Left hindlimb (tissue), 1 donor: ENCODE measurements at regions not wholly inside any gene's neighbourhood (a gene's known extent, or its start where the extent isn't known, plus 50 kb on each side); places are given as distances from the start of the nearest gene placed in this dataset.
A peak's percentile ranks its signal among the peaks of the same experiment; 100 is the strongest.

Experiments used
- DNase-seq: peaks from one replicate; pipeline ENCODE4 v3.0.0-alpha.2; 2018

DNA sequence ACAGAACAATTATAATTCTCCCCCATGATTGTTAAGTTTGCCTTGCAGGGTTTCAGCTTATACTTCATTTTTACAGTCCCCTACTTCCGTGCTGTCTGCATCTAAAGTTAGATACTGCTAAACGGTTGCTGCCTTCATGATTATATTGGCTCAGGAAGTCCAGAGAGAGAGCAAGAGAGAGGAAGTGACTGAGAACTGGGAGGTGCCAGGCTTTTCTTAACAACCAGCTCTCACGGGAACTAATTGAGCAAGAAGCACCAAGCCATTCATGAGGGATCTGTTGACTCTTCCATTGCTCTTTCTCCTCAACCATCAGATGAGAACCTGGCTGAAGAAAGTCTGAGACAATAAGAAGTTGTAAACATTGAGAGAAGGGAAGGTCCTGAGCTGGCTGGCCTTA, 125.5 kb upstream of the SIX2 start:
- no peak for DNase-seq

DNA sequence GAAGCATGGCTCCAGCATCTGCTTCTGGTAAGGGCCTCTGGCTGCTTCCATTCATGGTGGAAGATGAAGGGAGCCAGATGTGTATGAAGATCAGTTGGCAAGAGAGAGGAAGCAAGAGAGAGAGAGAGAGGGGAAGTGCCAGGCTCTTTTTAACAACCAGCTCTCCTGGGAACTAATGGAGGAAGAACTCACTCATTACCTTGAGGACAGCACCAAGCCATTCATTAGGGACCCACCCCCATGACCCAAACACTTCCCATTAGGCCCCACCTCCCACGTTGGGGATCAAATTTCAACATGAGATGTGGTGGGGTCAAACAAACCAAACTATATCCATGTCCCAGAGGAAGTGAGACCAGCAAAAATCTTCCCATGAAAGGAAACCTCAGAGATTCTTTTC, 124.8 kb upstream of the SIX2 start:
- no peak for DNase-seq

DNA sequence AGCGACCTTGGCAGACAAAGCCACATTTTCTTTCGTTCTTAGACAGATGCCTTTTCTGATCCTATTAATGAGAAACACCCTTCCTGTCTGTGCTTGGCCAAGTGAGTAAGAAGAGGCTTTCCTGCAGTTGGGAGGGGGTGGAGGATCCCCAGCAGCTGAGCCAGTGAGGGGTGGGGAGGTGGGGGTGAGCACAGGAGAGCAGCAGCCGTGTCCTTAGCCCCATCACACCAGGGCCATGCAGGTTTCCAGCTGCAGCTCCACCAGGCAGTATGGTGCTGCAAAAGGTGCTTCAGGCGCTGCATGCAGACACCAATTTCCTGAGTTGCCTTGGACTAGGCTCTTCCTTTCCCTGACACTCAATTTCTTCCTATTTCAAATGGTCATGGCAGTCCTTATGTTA, 123.3 kb upstream of the SIX2 start:
- no peak for DNase-seq

DNA sequence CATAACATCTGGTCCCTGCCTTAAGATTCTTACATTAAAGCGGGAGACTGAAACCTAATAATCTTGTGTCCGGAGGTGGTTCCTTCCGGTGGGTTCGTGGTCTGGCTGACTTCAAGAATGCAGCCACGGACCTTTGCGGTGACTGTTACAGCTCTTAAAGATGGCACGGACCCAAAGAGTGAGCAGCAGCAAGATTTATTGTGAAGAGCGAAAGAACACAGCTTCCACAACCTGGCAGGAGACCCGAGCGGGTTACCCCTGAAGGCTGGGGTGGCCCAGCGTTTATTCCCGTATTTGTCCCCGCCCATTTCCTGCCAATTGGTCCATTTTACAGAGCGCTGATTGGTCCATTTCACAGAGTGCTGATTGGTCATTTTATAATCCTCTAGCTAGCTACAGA, 122.3 kb upstream of the SIX2 start:
- no peak for DNase-seq

DNA sequence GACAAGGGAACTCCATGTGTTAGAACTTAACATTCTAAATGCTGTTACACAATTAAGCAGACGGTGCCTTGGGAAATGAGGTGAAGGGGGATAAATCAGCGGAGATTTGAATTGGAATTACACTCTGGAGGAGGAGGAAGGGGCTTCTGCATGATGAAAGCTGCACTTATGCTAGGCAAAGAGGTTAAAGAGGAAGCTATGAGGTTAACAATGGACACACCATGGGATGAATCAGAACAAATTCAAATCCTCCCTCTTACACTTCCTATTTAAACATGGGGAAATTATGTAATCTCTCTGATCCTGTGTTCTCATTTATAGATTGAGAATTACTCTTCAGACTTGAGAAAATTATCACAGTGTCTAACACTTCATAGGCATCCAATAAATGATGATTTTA, 121.5 kb upstream of the SIX2 start:
- no peak for DNase-seq

DNA sequence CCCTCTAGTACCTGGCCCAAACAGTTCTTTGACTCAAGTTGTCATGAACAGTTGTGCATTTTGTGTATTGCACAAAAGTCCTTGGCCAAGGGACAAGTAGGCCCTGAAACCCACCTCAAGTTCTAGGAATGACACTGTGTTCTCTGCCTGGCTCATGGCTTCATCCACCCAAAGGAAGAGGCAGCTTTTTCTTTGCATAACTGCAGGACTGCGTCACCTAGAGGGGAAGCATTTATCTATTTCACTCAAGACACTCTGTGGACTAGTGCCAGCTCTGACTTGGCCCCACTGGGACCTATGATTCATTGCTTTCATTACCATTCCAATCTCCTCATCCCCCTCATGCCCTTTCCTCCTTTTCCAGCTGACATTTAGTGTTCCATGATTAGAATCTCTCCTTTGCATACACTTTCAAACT, 119.3 kb upstream of the SIX2 start:
- no peak for DNase-seq

DNA sequence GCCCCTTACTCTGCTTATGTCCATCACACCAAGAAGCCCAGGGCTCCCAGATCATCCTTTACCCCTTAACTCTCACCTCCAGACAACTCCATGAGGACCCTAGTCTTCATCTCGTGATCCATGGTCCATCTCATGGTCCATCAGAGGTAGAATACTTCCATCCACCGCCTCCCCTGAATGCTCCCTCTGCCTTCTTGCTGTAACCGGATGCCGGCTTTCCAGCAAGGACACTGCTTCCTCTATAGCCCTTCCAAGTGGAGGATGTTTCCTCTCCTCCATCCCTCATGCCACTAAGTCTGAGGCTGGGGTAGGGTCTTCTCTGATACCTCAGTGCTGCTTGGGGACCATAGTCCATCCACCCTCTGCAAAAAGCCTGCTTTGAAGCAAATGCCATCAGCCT, 118.6 kb upstream of the SIX2 start:
- no peak for DNase-seq

DNA sequence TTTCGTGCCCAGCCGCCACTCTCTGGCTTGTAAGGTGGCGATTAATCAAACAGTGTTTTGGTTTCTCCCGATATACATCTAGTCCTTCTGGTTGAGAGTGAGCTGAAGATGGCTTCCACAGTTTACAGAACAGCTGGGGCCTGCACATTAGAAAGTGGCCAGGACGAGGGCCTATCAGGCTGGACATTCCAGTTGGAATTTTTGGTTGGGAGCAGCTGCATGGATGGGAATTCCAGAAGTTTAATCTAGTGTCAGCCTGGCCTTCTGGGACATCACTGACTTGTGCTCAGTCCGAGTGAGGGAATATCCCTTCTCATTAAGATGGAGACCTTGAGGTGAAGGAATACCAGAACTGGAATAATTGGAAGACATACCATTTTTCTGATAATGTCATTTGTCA, 118.1 kb upstream of the SIX2 start:
- no peak for DNase-seq

DNA sequence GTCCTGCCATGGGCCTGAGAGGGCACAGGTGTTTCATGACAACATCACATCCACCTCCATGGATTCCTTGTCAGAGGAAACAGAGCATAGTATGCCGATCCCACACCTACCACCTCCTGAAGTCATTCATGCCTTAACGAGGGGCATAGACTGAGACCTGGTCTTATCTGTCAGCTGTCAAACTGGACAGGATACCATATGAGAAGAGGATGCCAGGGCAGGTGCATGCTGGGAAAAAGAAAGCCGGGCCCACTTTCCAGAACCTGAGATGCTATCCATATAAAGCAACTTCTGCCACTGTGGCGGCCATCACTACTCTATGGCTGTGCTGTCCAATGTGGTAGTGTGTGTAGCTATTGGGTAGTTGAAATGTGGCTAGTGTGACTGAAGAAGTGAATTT, 116.0 kb upstream of the SIX2 start:
- no peak for DNase-seq

DNA sequence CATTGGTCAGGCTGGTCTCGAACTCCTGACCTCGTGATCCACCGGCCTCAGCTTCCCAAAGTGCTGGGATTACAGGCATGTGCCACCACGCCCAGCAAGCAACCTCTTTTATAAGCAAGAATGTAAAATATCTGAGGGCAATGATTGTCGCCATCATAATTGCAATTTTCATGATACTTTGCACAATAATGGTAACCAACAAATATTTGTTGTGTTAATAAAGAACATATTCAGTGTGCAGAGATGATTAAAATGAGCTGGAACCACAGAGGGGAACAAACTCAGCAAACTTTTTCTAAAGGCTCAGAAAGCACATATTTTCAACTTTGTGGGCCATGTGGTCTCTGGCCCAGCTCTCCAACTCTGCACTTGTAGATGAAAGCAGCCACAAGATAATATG, 115.2 kb upstream of the SIX2 start:
- DNase-seq, result no peak

DNA sequence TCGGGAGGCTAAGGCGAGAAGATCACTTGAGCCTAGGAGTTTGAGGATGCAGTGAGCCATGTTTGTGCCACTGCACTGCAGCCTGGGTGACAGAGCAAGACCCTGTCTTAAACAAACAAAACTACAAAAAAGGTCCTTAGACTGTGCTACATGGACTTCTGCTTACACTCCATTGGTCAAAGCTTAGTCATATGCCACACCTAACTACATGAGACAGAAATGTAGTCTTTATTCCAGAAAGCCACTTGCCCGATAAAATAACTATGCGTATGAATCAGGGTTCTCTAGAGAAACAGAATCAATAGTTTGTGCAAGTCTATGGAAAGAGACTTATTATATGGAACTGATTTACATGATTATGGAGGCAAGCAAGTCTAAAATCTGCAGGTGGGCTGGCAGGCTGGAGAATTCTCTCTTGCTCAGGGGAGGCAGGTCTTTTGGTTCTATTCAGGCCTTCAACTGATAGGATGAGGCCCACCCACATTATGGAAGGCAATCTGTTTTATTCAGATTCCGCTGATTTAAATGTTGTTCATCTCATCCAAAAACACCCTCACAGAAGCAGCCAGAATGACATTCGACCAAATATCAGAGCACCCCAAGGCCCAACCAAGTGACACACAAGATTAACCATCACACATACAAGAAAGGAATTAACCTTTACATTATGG, 114.4 kb upstream of the SIX2 start:
- no peak for DNase-seq

DNA sequence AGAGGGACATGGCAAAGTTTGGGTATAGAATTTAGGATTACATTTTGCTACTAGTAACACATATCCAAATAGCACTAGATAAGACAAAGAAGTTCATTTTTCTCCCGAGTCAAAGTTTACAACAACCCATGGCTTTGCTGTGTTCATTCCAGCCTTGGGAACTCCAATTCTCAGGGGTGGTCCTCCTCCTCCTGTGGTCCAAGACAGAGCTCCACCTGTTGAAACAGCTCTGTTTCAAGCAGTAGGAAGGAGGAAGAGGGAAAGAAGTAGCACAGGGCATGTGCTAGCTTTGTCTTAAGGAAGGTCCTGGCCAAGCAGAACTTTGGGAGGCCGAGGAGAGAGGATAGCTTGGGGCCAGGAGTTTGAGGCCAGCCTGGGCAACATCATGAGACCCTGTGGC, 113.8 kb upstream of the SIX2 start:
- no peak for DNase-seq

DNA sequence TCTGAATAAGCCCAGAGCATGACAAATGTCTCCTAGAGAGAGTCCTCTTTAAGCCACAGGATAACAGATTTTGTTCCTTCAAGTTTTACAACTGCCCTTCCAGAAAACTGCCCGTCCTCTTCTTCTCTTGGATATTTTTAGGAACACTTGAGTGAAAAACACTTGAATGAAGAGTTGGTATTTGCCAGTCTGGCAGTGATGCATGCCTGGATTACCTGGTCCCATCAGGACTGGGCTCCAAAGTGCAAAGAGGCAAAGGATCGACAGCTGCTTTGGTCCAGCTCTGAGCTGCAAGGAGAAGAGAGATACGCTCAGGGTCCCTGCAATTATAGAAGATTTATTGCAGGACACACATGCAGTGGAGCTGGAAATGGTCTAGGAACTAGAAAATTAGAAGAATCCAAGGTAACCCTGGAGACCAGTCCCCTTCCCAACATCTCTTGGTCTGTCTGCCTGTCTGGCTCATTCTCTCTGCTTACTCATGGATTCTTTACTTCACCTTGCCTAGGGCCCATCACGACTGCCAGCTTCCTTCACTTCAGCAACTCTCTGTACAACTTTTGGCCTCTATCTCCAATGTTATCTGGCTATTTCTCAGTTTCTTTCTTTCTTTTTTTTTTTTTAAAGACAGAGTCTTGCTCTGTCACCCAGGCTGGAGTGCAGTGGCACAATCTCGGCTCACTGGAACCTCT, 112.1 kb upstream of the SIX2 start:
- no peak for DNase-seq

DNA sequence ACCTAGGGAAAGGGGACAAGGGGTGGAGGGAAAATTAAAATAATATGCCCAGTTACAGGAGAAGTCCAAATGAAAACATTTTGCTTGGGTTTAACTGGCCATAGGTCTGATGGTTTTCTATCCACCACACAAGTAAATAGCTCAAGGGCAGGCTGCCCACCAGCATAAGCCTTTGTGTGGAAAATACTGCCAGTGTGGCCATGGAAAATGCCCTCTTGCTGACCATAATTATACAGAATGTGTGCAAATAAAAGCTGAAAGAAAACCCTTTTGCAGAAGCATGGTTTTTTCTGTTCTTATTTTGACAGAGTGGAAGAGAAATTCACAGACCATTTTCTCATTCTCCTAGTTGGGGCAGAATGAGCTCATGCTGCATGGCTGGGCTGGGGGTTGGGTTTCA, 111.3 kb upstream of the SIX2 start:
- peak; percentile 51 for DNase-seq

DNA sequence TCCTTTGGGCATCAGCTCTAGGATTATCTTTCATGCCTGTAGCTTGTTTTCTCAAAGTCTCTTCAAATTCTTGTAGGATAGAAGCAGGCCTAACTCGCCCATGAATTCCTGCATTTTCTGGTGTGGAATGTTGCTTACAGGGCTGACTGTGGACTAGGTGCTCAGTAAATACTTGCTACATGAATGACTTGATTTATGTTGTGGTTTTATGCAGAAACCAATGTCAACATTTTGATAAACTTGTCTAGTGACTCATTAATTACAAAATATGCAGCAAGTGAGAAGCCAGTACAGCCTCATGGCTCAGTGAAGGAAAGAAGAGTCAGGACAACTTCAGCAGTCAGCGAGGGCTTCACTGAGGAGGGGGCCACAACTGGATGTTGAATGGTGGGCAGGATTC, 110.6 kb upstream of the SIX2 start:
- no peak for DNase-seq

DNA sequence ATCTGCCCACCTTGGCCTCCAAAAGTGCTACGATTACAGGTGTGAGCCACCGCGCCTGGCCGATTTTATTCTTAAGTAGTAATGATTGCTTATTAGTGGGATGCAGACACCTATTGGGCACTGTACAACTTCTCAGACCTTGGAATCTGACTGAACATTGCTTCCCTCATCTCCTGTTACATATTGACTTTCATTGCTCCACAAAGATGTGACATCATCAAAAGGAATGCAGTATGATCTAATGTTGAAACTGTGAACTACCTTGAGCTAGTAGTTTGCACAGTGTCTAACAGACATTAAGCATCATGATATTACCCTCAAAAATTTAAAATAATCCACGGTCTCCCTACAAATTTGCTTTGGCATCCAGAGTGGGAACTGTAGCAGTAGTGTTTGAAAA, 109.8 kb upstream of the SIX2 start:
- DNase-seq, result no peak

DNA sequence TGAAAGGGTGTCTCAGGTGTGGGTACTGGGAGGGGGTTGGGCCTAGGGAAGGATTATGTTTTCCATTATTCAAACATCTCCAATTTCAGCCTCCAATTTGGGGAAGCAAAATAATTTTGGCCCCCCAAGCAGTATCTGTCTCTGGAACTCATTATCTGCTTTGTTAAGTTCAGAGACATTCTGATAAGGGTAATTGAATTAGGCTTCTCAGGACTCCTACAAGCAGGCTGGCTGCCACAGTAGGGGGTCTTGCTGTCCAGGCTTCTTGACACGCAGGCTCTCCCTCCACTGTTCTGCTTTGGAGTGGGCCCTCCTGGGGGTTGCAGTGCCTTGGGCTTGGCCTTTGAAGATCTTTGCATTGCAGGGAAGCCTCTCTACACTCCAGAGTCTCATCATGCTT, 108.1 kb upstream of the SIX2 start:
- DNase-seq, result no peak

DNA sequence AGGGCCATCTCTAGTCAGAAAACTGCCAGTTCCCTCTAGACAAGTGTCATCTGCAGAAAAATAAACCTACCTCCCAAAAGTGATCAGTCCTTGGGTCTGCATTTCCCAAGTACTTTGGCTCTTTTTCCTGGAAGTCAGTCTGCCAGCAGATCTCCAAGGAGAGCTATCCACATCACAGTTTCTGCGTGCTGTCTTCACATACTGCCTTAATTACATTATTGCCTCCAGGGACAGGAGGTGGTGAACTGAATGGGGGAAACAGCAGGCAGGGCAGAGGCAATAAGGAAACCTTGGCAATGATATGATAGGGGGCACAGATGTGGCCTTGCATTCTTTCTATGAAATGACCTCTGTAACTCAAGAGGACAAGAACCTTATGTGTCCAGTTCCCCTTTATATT, 105.9 kb upstream of the SIX2 start:
- DNase-seq, result no peak

DNA sequence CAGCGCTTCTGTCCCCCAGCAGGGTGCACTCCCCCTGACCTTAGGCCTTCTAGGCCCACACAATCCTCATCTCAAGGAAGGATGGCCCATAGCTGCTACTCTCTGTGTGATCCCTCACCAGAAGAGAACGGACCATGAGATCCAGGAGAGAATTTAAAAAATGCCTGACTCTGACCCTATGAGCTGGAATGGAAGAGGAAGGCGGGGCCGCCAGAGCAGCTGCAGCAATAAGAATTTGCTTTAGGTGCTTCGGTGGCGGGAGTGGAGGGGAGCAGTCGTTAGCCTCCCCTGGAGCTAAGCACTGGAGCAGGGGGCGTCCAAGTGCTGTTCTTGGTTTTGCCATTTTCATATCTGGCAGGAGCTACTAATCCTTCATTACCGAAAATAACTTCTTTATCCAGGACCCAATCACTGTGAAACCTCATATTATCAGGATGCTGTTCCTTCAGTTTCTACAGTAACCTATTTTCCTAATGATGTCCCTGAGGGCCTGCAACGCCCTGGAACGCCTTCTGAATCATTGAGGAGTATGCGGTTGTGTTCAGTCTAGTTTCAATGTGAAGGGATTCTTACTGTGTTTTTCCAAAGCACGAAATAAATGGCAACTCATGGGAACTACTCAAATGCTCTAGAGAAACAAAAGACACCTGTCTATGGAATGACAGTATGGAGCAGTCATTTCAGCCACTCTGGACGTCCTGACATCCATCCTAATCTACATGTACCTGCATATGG, 105.1 kb upstream of the SIX2 start:
- no peak for DNase-seq

DNA sequence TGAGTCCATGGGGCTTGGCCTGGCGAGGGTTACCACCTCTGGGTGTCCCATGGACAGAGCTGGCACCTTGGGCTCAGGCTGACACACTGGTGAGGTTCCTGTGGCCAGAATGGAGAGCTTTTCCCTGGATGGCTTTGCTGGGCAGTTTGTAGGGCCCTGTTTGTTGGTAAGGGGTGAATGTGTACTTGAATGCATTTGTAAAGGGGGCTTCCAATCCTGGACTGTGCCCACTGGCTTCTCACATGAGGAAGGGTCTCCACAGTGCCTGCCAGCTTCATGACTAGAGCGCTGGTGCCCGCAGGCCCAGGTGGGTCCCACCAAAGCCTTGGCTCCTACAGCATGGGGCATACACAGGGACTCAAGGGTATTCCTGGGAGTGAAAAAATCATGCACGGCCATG, 103.5 kb upstream of the SIX2 start:
- DNase-seq, result no peak

DNA sequence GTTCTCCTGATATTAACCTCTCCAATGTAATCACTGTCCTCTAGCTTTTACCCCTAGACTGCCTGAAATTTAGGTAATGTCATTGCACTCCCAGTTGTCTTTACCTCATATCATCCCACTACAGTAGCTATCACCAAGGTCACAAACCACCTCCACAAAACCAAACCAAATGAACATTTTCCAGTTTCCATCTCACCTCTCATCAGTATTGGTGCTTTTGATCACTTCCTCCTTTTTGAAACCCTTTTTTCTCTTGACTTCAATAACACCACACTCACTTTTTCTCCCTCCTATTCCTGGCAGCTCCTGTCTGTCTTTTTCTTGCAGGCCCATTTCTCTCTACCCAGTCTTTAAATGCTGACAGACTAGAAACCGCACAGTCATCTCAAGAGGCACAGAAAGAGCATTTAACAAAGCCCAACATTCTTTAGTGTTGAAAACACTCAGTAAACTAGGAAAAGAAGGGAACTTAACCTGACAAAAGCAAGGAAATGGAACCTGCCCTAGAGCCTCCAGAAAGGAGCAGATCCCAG, 95.9 kb upstream of the SIX2 start:
- DNase-seq, result no peak

DNA sequence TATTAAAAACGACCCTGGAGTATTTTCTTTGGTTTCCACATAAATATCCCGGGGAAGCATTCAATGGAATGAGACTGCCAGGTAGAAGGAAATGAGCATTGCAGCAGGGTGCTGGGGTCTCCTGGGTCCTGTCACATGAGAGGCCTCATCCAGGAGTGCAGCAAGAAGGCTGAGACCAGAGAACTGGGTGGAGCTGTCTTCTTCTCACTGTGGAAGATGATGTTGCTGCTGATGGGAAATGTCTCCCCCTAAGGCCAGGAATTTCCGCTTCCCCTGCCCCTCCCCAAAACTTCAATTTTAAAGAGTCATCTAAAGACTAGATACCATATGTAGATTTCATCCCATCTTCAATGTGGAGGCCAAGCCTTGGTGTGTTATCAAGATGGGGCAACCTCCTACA, 95.2 kb upstream of the SIX2 start:
- no peak for DNase-seq

DNA sequence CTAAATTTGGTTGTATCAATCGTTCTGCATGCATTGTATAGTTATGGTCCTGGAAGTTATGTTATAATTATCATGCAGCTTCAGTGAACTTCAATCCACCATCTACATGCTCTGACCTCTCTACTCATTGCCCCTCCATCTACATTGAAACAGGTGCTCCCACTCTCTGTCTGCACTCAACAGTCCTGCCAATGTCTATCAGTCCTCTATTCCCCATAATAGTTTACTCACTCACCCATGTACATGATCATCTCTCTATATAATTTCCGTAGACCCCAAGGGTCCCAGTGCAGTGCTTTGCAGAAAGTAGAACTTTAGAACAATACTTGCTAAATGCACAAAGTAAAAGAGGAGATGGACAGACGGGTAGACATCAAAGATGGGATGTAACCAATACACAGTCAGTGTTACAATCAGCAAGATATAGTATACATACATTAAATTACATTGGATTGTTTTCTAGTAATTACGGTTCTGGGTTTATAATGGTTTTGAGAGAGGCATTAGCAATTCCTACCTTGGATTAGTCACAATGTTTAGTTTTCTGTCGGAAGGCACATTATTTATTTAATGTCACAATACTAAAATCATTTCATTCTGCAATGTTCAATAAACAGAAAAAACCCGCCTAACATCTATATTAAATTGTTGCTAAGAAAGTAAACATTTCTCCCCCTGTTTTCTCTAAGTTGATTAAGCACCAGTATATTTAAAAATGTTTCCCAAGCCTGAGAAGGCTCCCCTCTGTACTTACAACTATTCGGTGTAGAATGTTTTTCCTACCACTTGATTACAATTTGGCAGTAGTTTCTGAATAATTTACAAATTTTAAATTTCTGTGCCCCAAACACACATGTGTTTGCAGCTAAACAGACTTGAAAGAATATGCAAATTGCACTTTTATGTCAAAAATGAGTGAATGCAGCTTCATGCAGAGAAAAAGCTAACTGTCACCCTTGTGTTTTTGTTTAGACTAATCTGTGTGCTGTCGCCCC, 94.4 kb upstream of the SIX2 start:
- no peak for DNase-seq
